ENCODE measurements at regions not wholly inside any gene's neighbourhood (a gene's known extent, or its start where the extent isn't known, plus 50 kb on each side); places are given as distances from the start of the nearest gene placed in this dataset.

DNA sequence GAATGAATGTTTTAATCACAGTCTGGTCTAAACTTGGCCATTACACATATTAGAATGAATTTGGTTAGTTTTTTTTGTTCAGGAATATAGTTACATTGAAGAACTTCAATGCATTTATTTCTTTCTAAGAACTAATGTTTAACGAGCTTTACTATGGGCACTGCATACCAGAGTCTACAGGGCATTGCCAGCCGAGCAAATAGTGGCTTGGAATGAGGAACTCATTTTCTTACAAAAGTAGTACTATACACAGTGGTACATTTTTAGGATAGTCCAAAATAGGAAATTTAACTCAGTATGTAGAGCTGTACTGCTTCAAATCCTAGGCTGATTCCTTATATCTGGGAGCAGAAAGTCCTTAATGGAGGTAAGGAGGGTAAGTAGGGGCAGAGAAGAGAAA is 155.4 kb downstream of the CARTPT start:
- Mint-ChIP-seq H3K9me3 (ENCODE audit: low read depth) (no peaks in the 10 kb centered on the region), H3K27me3 (no peaks in the 10 kb centered on the region), H3K4me1 (ENCODE audit: low read depth) (no peaks in the 10 kb centered on the region), H3K36me3 (ENCODE audit: insufficient read depth) (no peaks in the 10 kb centered on the region), H3K27ac (no peak overlapping the region), H3K4me3 (ENCODE audit: low read depth) (no peak overlapping the region)
- no peak for DNase-seq (ENCODE audit: low spot score, unreplicated experiment)
- TF ChIP-seq, protein P1, sequence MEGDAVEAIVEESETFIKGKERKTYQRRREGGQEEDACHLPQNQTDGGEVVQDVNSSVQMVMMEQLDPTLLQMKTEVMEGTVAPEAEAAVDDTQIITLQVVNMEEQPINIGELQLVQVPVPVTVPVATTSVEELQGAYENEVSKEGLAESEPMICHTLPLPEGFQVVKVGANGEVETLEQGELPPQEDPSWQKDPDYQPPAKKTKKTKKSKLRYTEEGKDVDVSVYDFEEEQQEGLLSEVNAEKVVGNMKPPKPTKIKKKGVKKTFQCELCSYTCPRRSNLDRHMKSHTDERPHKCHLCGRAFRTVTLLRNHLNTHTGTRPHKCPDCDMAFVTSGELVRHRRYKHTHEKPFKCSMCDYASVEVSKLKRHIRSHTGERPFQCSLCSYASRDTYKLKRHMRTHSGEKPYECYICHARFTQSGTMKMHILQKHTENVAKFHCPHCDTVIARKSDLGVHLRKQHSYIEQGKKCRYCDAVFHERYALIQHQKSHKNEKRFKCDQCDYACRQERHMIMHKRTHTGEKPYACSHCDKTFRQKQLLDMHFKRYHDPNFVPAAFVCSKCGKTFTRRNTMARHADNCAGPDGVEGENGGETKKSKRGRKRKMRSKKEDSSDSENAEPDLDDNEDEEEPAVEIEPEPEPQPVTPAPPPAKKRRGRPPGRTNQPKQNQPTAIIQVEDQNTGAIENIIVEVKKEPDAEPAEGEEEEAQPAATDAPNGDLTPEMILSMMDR (IDR thresholded peaks at IDR 0.05; ENCODE audit: unreplicated experiment) = no peak

DNA sequence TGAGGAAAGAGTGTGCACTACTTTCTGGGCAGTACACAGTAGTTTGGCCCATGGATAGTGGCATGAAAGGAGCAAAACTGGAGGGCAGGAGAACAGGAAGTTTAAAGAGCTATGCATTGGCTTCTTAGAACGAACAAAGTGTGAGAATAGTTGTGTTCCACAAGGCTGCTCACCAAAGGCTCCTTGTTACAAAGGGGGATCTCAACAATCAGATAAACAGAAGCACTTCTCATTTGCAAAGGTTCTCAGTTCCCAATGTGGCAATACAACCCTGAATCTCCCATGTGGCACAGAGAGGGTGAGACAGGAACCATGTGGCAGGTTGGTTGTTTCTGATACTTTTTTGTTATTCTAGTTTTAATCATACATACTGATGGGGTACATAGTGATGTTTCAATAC is 158.4 kb downstream of the CARTPT start:
- no peak overlapping the region for H3K27ac Mint-ChIP-seq
- DNase-seq (ENCODE audit: low spot score, unreplicated experiment) = no peak
- H3K27me3 Mint-ChIP-seq = peaks cover 8% of the 10 kb centered on the region
- H3K9me3 Mint-ChIP-seq (ENCODE audit: low read depth) = no peaks in the 10 kb centered on the region
- no peak overlapping the region for H3K4me3 Mint-ChIP-seq (ENCODE audit: low read depth)
- no peaks in the 10 kb centered on the region for H3K36me3 Mint-ChIP-seq (ENCODE audit: insufficient read depth)
- H3K4me1 Mint-ChIP-seq (ENCODE audit: low read depth) = peaks cover 8% of the 10 kb centered on the region
- TF ChIP-seq, protein P1 (IDR thresholded peaks at IDR 0.05; ENCODE audit: unreplicated experiment) = no peak

DNA sequence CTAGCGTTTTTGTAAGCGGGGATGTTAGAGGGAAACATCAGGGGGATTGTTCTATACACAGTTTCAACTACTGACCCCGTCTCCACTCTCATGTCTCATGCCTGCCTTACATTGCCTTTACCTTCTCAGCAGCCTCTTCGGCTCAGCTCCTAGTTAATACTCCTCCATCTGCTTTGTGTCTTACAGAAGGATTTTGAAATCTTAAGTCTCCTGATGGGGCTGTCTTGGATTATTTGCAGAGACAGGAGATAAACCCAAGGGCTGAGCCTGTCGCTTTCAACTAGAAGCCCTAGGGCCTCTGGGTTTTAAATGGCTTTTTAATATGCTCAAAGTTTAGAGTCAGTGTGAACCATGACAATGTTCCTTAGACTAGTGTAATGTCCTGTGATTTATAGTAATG is 161.5 kb downstream of the CARTPT start:
- TF ChIP-seq, protein P1 (IDR thresholded peaks at IDR 0.05; ENCODE audit: unreplicated experiment) = no peak
- DNase-seq (ENCODE audit: low spot score, unreplicated experiment) = no peak
- H3K4me3 Mint-ChIP-seq (ENCODE audit: low read depth) = no peak overlapping the region
- H3K4me1 Mint-ChIP-seq (ENCODE audit: low read depth) = peaks cover 8% of the 10 kb centered on the region
- no peak overlapping the region for H3K27ac Mint-ChIP-seq
- H3K9me3 Mint-ChIP-seq (ENCODE audit: low read depth) = no peaks in the 10 kb centered on the region
- no peaks in the 10 kb centered on the region for H3K36me3 Mint-ChIP-seq (ENCODE audit: insufficient read depth)
- H3K27me3 Mint-ChIP-seq = peaks cover 8% of the 10 kb centered on the region

DNA sequence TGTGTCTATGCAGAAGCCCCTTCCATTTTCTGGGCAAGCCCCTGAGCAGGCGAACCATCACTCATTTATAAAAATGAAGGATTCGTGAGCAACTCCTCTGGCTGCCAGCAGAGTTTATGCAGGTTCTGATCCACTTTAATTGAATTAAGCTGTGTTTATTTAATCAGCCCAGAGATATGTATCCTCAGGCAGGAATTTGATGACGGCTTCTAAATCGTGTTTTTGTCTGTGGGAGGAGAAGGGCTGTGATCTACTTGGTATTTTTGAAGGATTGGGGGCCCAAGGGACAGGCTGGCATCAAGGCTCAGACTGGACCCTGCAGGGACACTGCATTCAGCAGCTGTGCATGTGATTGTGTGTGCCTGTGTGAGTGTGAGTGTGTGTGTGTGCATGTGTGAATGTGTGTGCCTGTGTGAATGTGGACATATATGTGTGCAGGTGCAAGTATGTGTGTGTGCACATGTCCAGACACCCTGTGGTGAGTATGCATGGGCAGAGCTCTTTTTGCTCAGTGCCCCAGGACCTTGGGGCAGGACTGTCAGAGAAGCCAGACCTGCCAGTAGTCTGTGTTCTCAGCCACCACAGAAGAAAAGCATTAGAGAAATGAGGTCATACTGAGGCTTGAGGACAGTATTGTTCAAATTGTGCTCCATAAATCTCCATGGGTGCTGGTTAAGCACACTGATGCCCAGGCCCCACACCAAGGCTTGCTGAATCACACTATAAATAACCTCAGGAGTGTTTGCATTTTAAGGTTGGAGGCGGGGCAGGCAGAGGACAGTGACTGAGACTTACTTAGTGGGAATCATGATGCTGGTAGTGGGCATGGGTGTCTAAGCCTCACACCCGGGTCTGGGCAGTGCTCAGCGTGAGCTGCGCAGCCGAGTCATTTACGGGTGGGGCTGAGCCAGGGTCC is 164.0 kb downstream of the CARTPT start:
- Mint-ChIP-seq H3K27ac (no peak overlapping the region), H3K9me3 (ENCODE audit: low read depth) (peaks cover 2% of the 10 kb centered on the region), H3K36me3 (ENCODE audit: insufficient read depth) (no peaks in the 10 kb centered on the region), H3K4me3 (ENCODE audit: low read depth) (no peak overlapping the region), H3K4me1 (ENCODE audit: low read depth) (peaks cover 8% of the 10 kb centered on the region), H3K27me3 (peaks cover 8% of the 10 kb centered on the region)
- TF ChIP-seq, protein P1 (IDR thresholded peaks at IDR 0.05; ENCODE audit: unreplicated experiment) = no peak
- no peak for DNase-seq (ENCODE audit: low spot score, unreplicated experiment)

DNA sequence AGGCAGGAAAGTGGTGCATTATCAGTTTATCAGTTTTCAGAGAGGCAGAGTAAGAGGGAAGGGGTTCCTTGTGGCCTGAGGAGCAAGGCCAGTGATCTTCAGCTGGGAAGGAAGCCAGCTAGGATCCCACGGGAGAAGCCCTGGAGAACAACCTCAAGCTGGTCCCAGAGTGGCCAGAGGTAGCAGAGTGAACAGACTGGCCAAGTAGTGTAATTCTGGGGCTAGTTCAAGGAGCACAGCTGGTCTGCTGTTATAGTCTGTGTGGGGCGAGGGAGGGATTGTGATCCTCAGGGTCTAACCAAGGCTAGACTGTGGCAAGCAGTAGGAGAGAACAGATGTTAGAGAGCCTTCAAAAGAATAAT is 164.6 kb downstream of the CARTPT start:
- no peaks in the 10 kb centered on the region for H3K36me3 Mint-ChIP-seq (ENCODE audit: insufficient read depth)
- TF ChIP-seq, protein P1 (IDR thresholded peaks at IDR 0.05; ENCODE audit: unreplicated experiment) = no peak
- H3K4me3 Mint-ChIP-seq (ENCODE audit: low read depth) = no peak overlapping the region
- H3K4me1 Mint-ChIP-seq (ENCODE audit: low read depth) = peaks cover 8% of the 10 kb centered on the region
- no peak for DNase-seq (ENCODE audit: low spot score, unreplicated experiment)
- H3K27me3 Mint-ChIP-seq = peaks cover 8% of the 10 kb centered on the region
- H3K27ac Mint-ChIP-seq = no peak overlapping the region
- H3K9me3 Mint-ChIP-seq (ENCODE audit: low read depth) = peaks cover 3% of the 10 kb centered on the region
